Cardiac fibroblast (primary cell): ENCODE measurements at regions not wholly inside any gene's neighbourhood (a gene's known extent, or its start where the extent isn't known, plus 50 kb on each side); places are given as distances from the start of the nearest gene placed in this dataset.
A peak's percentile ranks its signal among the peaks of the same experiment; 100 is the strongest.
"Not testable (repeated sequence)": the region's sequence is repeated elsewhere in the genome, so short reads cannot be mapped to it uniquely, and the experiment has no call there.

Experiments
- DNase-seq, 2 donors: peaks; one replicate each; pipeline versions ENCODE4 v3.0.0 to v3.0.0-alpha.2; 2010; ENCODE audit warnings: low read depth in 2 of 2
- H3K4me3 ChIP-seq, 2 donors: replicated peaks in 1 of 2; 1 replicate in 1 of 2; 2 replicates in 1 of 2; pipeline ENCODE4 v1.5.1; 2011; ENCODE audit warnings: low read depth in 2 of 2, low read length in 2 of 2, mild to moderate bottlenecking in 2 of 2, moderate library complexity in 1 of 2
- TF ChIP-seq, protein P1 (sequence below): IDR thresholded peaks from one replicate; pipeline ENCODE4 v1.5.1; 2011; ENCODE audit warnings: low read depth, mild to moderate bottlenecking, low read length, inconsistent platforms

DNA sequence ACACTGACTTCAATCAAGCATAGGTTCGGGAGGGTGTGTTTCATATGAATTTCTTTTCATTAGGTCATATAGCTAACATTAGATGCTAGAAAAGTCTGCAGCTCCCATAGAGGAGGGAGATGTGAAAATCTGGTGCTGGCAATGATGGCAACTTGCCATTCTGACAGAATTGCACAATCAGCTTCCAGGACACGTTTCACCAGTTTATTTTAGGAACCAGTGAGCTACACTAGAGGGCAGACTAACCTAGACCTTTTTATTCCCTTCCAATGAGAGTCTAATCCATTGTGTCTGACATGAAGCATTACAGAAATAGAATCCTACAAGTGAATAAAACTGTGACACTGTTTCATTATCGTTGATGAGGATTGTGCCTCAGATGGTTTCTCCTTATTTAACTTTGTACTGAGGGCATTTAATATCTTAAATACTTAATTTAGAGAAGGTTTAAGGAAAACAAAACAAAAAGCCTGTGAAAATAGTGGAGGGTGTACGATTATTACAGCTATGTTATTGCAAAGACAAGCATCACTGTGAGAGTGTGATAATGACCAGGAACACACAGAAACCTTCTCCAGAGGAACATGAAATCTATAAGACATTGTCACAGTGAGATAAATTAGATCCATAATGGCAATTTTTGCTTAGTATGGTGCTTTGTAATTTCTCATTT lies 363.3 kb upstream of the RPS23 start:
- peak; percentile 93 to 95 for DNase-seq
- TF ChIP-seq, protein P1, sequence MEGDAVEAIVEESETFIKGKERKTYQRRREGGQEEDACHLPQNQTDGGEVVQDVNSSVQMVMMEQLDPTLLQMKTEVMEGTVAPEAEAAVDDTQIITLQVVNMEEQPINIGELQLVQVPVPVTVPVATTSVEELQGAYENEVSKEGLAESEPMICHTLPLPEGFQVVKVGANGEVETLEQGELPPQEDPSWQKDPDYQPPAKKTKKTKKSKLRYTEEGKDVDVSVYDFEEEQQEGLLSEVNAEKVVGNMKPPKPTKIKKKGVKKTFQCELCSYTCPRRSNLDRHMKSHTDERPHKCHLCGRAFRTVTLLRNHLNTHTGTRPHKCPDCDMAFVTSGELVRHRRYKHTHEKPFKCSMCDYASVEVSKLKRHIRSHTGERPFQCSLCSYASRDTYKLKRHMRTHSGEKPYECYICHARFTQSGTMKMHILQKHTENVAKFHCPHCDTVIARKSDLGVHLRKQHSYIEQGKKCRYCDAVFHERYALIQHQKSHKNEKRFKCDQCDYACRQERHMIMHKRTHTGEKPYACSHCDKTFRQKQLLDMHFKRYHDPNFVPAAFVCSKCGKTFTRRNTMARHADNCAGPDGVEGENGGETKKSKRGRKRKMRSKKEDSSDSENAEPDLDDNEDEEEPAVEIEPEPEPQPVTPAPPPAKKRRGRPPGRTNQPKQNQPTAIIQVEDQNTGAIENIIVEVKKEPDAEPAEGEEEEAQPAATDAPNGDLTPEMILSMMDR, result peak; percentile 71
- H3K4me3 ChIP-seq, result no peak overlapping the region

DNA sequence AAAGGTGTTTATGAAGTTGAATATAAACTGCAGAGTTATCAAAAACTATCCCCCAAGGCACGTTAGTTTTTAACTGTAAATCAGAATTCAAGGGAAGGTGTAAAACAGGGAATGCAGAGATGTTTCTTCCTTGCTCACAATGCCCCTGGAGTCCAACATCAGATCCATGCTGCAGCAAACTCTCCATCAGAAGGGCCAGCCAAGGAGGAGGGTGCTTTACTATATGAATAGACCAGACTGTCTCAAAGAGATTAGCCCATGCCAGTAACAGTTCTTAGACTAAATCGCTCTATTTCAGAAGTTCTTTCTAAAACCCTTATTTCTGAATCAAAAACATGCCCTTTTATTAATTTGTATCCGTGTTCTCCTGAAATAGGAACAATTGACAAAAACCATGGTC lies 362.8 kb upstream of the RPS23 start:
- peak in 1 of 2 donors; percentile 25 for DNase-seq
- TF ChIP-seq, protein P1, result no peak

DNA sequence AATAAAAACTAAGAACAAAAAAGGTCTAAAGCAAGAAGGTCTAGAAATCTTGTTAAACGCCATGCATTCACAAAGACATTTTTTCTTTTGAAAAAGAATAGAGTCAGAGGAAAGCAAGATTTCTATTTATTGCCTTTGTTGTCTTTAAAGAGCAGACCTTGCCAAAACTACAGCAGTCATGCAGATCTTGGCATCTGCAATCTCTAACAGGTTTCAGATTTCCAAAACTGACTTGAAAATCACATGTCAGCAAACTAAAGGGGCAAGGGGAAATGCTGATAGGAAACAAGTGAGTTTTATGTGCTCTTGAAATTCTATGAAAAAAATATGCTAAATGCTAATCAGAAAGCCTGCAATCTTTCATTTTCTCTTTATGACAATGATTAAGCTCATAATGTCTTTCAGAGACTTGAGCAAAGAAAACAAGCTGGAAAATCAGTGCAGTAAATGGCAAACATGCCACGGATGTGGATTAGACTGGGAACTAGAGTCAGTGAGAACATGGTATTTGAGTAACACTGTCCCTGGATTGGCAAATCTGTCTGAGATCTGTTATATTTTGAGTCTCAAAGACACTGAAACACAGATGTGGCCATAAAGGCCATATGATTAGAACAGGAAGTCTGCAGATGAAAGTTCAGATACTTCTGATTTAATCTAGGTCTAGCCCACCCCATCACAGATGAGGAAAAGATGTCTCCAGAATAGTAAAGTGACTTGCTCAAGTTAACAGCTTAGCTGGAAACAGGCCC lies 361.4 kb upstream of the RPS23 start:
- TF ChIP-seq, protein P1, result no peak
- peak; percentile 21 to 32 for DNase-seq
- no peak overlapping the region for H3K4me3 ChIP-seq

More for the DNA sequence above, 362.8 kb upstream of the RPS23 start:
- no peak overlapping the region for H3K4me3 ChIP-seq

DNA sequence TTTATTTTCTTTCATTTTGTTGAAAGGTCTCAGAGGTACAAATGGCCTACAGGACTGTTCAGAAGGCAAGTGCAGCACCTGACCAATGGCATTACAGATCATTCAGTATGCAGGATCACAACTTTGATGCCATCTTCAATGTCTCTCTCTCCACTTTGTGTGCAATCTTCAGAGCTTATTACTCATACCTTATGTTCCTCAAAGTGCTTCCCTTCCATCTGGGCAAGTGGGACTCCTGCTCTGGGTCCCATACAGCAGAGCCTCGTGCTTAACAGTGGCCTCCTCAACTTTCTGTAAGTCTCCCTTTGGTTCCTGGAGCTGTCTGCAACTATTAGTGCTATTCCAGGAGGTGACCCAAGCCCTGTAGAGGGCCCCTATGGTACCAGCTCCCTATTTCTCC lies 358.4 kb upstream of the RPS23 start:
- no peak overlapping the region for H3K4me3 ChIP-seq
- DNase-seq, result no peak
- TF ChIP-seq, protein P1, result no peak

DNA sequence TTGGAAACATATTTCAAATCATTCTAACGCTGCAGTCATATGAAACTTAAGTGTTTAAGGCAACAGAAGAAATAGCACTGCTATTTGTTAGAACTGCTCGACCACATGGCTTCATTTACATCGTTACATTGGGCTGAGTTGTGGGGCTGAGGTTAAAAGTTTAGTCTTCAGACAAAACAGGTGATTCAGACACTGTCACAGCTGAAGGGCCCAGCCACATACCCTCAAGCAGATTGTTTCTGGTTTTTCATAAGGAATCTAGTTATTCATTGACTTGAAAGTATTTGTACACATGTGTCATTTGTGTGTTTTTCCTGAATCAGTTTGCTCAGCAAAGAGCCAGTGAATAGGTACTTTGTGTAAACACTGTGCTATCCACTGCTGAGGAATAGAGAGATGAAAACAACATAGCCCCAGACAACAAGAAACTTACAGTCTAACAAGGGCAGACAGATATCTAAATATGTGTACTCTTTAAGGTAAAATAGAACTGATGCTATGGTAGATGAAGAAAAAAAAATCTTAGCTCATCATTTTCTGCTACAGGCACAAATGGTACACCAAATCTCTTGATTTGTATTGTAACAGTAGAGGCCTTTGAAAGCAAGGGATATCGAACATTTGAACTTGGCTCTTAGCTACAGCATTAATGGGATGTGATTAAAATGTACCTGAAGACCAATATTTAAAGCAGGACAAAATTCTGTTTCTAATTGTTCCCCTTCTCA lies 357.6 kb upstream of the RPS23 start:
- H3K4me3 ChIP-seq, result no peak overlapping the region
- peak in 1 of 2 donors; percentile 90 for DNase-seq
- TF ChIP-seq, protein P1, result no peak

DNA sequence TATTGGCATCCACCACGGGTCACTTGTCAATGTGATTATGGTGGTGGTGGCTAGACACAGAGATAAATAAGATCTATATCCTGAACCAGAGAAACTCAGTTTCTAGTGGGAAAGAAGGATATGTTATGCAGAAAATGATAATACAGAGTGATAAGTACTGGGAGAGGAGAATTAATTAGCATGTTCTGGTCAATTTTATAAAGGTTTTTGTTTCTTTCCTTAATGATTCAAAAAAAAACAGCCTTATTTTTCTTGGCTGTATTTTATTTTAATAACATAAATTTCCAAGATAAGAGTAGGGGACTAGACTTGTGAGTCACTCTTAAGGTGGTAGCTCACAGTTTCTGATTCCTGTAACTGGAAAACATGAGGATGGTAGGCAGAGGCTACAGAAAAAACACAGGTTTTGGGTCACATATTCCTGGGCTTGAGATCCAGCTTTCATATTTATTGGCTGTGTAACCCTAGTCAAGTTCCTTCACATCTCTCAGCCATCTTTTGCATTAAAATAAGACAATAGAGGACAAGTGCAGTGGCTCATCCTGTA lies 350.3 kb upstream of the RPS23 start:
- DNase-seq, result peak; percentile 47 to 48
- H3K4me3 ChIP-seq, result no peak overlapping the region
- TF ChIP-seq, protein P1, result no peak

DNA sequence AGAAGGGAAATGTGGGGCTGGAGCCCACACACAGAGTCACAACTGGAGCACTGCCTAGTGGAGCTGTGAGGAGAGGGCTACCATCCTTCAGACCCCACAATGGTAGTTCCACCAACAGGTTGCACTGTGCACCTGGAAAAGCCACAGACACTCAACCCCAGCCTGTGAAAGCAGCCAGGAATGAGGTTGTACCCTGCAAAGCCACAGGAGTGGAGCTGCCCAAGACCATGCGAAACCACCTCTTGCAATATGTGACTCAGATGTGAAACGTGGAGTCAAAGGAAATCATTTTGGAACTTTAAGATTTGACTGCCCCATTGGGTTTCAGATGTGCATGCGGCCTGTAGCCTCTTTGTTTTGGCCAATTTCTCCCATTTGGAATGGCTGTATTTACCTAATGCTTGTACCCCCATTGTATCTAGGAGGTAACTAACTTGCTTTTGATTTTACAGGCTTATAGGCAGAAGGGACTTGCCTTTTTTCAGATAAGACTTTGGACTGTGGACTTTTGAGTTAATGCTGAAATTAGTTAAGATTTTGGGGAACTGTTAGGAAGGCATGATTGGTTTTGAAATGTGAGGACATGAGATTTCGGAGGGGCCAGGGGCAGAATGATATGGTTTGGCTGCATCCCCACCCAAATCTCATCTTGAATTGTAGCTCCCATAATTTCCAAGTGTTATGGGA lies 348.9 kb upstream of the RPS23 start:
- not testable (repeated sequence) for H3K4me3 ChIP-seq
- DNase-seq, result peak in 1 of 2 donors; percentile 38

DNA sequence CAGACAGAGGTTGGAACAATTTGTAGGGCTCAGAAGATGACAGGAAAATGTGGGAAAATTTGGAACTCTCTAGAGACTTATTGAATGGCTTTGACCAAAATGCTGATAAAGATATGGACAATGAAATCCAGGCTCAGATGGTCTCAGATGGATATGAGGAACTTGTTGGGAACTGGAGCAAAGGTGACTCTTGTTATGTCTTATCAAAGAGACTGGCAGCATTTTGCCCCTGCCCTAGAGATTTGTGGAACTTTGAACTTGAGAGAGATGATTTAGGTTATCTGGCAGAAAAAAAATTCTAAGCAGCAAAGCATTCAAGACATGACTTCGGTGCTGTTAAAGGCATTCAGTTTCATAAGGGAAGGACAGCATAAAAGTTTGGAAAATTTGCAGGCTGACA lies 347.9 kb upstream of the RPS23 start:
- DNase-seq, H3K4me3 ChIP-seq: not testable (repeated sequence)
